H1 (cell line): ENCODE measurements at regions not wholly inside any gene's neighbourhood (a gene's known extent, or its start where the extent isn't known, plus 50 kb on each side); places are given as distances from the start of the nearest gene placed in this dataset.

Experiments
- CBX5 ChIP-seq: fragments of 300-800, 300-1000 bp; sonication (generic); IDR thresholded peaks from 2 replicates; pipeline ENCODE4 v1.7.1; 2016; ENCODE audit warnings: antibody characterized with exemption, low read length, low read depth
- CEBPB ChIP-seq: IDR thresholded peaks from 2 replicates; pipeline ENCODE4 v1.6.1; 2012; ENCODE audit warnings: low read depth, low read length
- E2F6 ChIP-seq: IDR thresholded peaks from 2 replicates; pipeline ENCODE4 v1.6.1; 2012; ENCODE audit warnings: inconsistent platforms
- GABPA ChIP-seq: IDR thresholded peaks from 2 replicates; pipeline ENCODE4 v1.6.1; 2011; ENCODE audit warnings: mild to moderate bottlenecking, low read length, moderate library complexity, borderline replicate concordance; ENCODE audit not compliant: insufficient read depth
- PHF8 ChIP-seq: fragments of 200-600 bp; sonication (generic); conservative IDR thresholded peaks from 2 replicates; pipeline ENCODE4 v1.7.1; 2012; ENCODE audit warnings: low read depth, mild to moderate bottlenecking, inconsistent platforms, low read length, moderate library complexity
- POLR2A ChIP-seq, 2 experiments: IDR thresholded peaks; 1 replicate in 1 of 2; 2 replicates in 1 of 2; pipeline ENCODE4 v1.6.1; 2011; ENCODE audit warnings: low read depth in 2 of 2, low read length in 2 of 2, mild to moderate bottlenecking in 2 of 2; ENCODE audit errors: control extremely low read depth in 1 of 2
- RAD21 ChIP-seq, 2 experiments: IDR thresholded peaks in 1 of 2; conservative IDR thresholded peaks in 1 of 2; 2 replicates each; pipeline ENCODE4 v1.6.1; 2011; ENCODE audit warnings: low read depth in 2 of 2, low read length in 2 of 2, improper control_type of control experiment in 1 of 2, inconsistent platforms in 1 of 2, mild to moderate bottlenecking in 1 of 2, moderate library complexity in 1 of 2
- RBBP5 ChIP-seq: IDR thresholded peaks from 2 replicates; pipeline ENCODE4 v1.7.1; 2012; ENCODE audit warnings: low read depth, mild to moderate bottlenecking, inconsistent platforms, low read length, moderate library complexity, borderline replicate concordance
- SRF ChIP-seq: IDR thresholded peaks from 2 replicates; pipeline ENCODE4 v1.6.1; 2011; ENCODE audit warnings: mild to moderate bottlenecking, low read depth, low read length, moderate library complexity
- TAF1 ChIP-seq: IDR thresholded peaks from 2 replicates; pipeline ENCODE4 v1.6.1; 2011; ENCODE audit warnings: mild to moderate bottlenecking, low read depth, low read length
- USF2 ChIP-seq: IDR thresholded peaks from 2 replicates; pipeline ENCODE4 v1.6.1; 2011; ENCODE audit warnings: low read length, improper control_type of control experiment
- TF ChIP-seq, protein P1 (sequence below), 3 experiments: IDR thresholded peaks; 1 replicate in 2 of 3; 2 replicates in 1 of 3; pipeline versions ENCODE4 v1.5.1 to v1.6.1; 2011; ENCODE audit warnings: low read length in 3 of 3, mild to moderate bottlenecking in 3 of 3, inconsistent platforms in 2 of 3, low read depth in 1 of 3, moderate library complexity in 1 of 3; ENCODE audit not compliant: insufficient read depth in 1 of 3; ENCODE audit errors: control extremely low read depth in 1 of 3

GRCh38 chr5:53327811-53328334 is 152.6 kb upstream of the FST start:
- TF ChIP-seq POLR2A (IDR thresholded peaks at IDR 0.05; ENCODE audit: control extremely low read depth in 1 of 2, low read depth in 2 of 2, low read length in 2 of 2): no peak
- no peak for TF ChIP-seq E2F6
- no peak for TF ChIP-seq PHF8
- TF ChIP-seq USF2: no peak
- no peak for TF ChIP-seq RAD21 (IDR thresholded peaks at IDR 0.05 in 1 of 2, conservative IDR thresholded peaks at IDR 0.05 in 1 of 2; ENCODE audit: low read depth in 2 of 2, low read length in 2 of 2)
- no peak for TF ChIP-seq SRF
- TF ChIP-seq, protein P1, sequence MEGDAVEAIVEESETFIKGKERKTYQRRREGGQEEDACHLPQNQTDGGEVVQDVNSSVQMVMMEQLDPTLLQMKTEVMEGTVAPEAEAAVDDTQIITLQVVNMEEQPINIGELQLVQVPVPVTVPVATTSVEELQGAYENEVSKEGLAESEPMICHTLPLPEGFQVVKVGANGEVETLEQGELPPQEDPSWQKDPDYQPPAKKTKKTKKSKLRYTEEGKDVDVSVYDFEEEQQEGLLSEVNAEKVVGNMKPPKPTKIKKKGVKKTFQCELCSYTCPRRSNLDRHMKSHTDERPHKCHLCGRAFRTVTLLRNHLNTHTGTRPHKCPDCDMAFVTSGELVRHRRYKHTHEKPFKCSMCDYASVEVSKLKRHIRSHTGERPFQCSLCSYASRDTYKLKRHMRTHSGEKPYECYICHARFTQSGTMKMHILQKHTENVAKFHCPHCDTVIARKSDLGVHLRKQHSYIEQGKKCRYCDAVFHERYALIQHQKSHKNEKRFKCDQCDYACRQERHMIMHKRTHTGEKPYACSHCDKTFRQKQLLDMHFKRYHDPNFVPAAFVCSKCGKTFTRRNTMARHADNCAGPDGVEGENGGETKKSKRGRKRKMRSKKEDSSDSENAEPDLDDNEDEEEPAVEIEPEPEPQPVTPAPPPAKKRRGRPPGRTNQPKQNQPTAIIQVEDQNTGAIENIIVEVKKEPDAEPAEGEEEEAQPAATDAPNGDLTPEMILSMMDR (IDR thresholded peaks at IDR 0.05; ENCODE audit: control extremely low read depth in 1 of 3, insufficient read depth in 1 of 3, low read depth in 1 of 3, low read length in 3 of 3): no peak
- TF ChIP-seq CBX5: no peak
- TF ChIP-seq CEBPB: no peak
- TF ChIP-seq GABPA: no peak
- no peak for TF ChIP-seq TAF1
- TF ChIP-seq RBBP5: no peak
